ENCODE measurements at regions not wholly inside any gene's neighbourhood (a gene's known extent, or its start where the extent isn't known, plus 50 kb on each side); places are given as distances from the start of the nearest gene placed in this dataset.
A peak's percentile ranks its signal among the peaks of the same experiment; 100 is the strongest.

DNA sequence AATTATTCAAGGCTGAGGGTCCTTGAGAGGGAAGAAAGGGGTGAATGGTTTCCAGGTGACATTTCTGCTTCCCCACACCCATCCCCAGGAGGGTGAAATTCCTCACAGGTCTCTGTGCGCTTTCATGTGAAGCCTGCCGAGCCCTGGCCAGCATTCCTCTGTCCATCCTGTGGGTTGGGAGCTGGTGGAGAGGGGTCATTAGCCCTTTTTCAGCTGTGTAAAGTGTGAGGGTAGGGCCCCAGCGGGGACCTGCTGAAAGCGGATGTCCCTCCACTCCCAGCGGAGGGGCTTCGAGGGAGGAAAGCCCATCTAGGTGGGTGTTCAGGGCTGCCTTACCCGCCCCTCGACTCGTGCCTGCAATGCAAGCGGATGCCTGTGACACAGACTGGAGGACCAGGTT, 53.3 kb upstream of the DLX4 start (continued):
- TF ChIP-seq RBBP5 (IDR thresholded peaks at IDR 0.05; ENCODE audit: borderline replicate concordance, low read depth, low read length) (peak; percentile 81; the same call in 1 of the 2 replicates), TBP (IDR thresholded peaks at IDR 0.05; ENCODE audit: low read depth, low read length) (no peak), SP1 (IDR thresholded peaks at IDR 0.05; ENCODE audit: low read depth, low read length) (no peak), TCF12 (IDR thresholded peaks at IDR 0.05; ENCODE audit: low read depth, low read length) (no peak), TEAD4 (IDR thresholded peaks at IDR 0.05; ENCODE audit: low read depth, low read length) (peak; percentile 86), SIN3A (conservative IDR thresholded peaks at IDR 0.05 in 1 of 2, IDR thresholded peaks at IDR 0.05 in 1 of 2; ENCODE audit: low read depth in 1 of 2, low read length in 2 of 2) (no peak), EGR1 (IDR thresholded peaks at IDR 0.05; ENCODE audit: borderline replicate concordance, low read depth, low read length) (no peak), RNF2 (IDR thresholded peaks at IDR 0.05; ENCODE audit: borderline replicate concordance, low read depth, low read length, missing control alignments, poor library complexity, severe bottlenecking) (no peak), KDM5A (IDR thresholded peaks at IDR 0.05; ENCODE audit: low read length) (no peak), NANOG (IDR thresholded peaks at IDR 0.05; ENCODE audit: insufficient read depth, low read depth, low read length, poor library complexity, severe bottlenecking) (no peak), ASH2L (IDR thresholded peaks at IDR 0.05; ENCODE audit: low read length) (peak; percentile 64), MAFK (IDR thresholded peaks at IDR 0.05; ENCODE audit: low read depth, low read length) (no peak), JUN (IDR thresholded peaks at IDR 0.05; ENCODE audit: low read depth, low read length) (no peak), SP4 (IDR thresholded peaks at IDR 0.05; ENCODE audit: low read length) (no peak), POLR2A (IDR thresholded peaks at IDR 0.05; ENCODE audit: control extremely low read depth in 1 of 2, low read depth in 2 of 2, low read length in 2 of 2) (no peak), RFX5 (IDR thresholded peaks at IDR 0.05; ENCODE audit: borderline replicate concordance, low read depth, low read length) (no peak)
